DOHH2 (cell line): ENCODE measurements at regions not wholly inside any gene's neighbourhood (a gene's known extent, or its start where the extent isn't known, plus 50 kb on each side); places are given as distances from the start of the nearest gene placed in this dataset.

Source experiments
- H3F3A ChIP-seq: fragments of 200-600 bp; sonication (generic), shearing (Covaris generic); 2 replicates; pipeline ENCODE4 v1.6.0; 2016; ENCODE audit warnings: antibody characterized with exemption, mild to moderate bottlenecking; ENCODE audit not compliant: control insufficient read depth, insufficient read depth
- H3K27ac ChIP-seq: fragments of 200-600 bp; sonication (generic); 2 replicates; pipeline ENCODE4 v1.5.1; 2014; ENCODE audit warnings: low read depth, mild to moderate bottlenecking, low read length, moderate library complexity
- H3K27me3 ChIP-seq: fragments of 200-600 bp; sonication (generic); 2 replicates; pipeline ENCODE4 v1.6.1; 2014; ENCODE audit warnings: mild to moderate bottlenecking, low read length, mixed read lengths; ENCODE audit not compliant: control insufficient read depth
- H3K36me3 ChIP-seq: fragments of 200-600 bp; sonication (generic); 2 replicates; pipeline ENCODE4 v1.6.1; 2014; ENCODE audit warnings: mild to moderate bottlenecking, low read length, moderate library complexity, mixed read lengths; ENCODE audit not compliant: control insufficient read depth
- H3K4me1 ChIP-seq: fragments of 200-600 bp; sonication (generic); 2 replicates; pipeline ENCODE4 v1.6.1; 2014; ENCODE audit warnings: mild to moderate bottlenecking, low read length, mixed read lengths; ENCODE audit not compliant: control insufficient read depth
- H3K4me2 ChIP-seq: fragments of 200-600 bp; sonication (generic); 2 replicates; pipeline ENCODE4 v1.6.0; 2014; ENCODE audit warnings: mild to moderate bottlenecking, low read length, moderate library complexity
- H3K4me3 ChIP-seq: fragments of 200-600 bp; sonication (generic); 2 replicates; pipeline ENCODE4 v1.5.1; 2014; ENCODE audit warnings: mild to moderate bottlenecking, low read length, mixed read lengths
- H3K79me2 ChIP-seq: fragments of 200-600 bp; sonication (generic); 2 replicates; pipeline ENCODE4 v1.6.1; 2014; ENCODE audit warnings: mild to moderate bottlenecking, low read length, mixed read lengths; ENCODE audit not compliant: control insufficient read depth
- H3K9me2 ChIP-seq: fragments of 200-600 bp; sonication (generic); replicated peaks from 2 replicates; pipeline ENCODE4 v1.6.1; 2014; ENCODE audit warnings: mild to moderate bottlenecking, low read length, mixed read lengths; ENCODE audit not compliant: control insufficient read depth
- H3K9me3 ChIP-seq: fragments of 200-600 bp; sonication (generic); 2 replicates; pipeline ENCODE4 v1.6.1; 2014; ENCODE audit warnings: antibody characterized with exemption, low read length, mixed read lengths; ENCODE audit not compliant: control insufficient read depth, insufficient read depth
- H4K20me1 ChIP-seq: fragments of 200-600 bp; sonication (generic); 2 replicates; pipeline ENCODE4 v1.6.0; 2014; ENCODE audit warnings: low read depth, mild to moderate bottlenecking, antibody characterized with exemption, low read length, moderate library complexity; ENCODE audit not compliant: control insufficient read depth, insufficient read depth
- EZH2phosphoT487 ChIP-seq: fragments of 200-600 bp; sonication (generic); IDR thresholded peaks from 2 replicates; pipeline ENCODE4 v1.6.1; 2017; ENCODE audit warnings: borderline replicate concordance, mild to moderate bottlenecking, antibody characterized with exemption, low read length, moderate library complexity, mixed read lengths
- TF ChIP-seq, protein P1 (sequence below): fragments of 200-600 bp; sonication (generic); IDR thresholded peaks from one replicate; pipeline ENCODE4 v1.5.1; 2014; ENCODE audit warnings: antibody characterized with exemption, mild to moderate bottlenecking, low read depth, low read length; ENCODE audit not compliant: poor library complexity, severe bottlenecking

DNA sequence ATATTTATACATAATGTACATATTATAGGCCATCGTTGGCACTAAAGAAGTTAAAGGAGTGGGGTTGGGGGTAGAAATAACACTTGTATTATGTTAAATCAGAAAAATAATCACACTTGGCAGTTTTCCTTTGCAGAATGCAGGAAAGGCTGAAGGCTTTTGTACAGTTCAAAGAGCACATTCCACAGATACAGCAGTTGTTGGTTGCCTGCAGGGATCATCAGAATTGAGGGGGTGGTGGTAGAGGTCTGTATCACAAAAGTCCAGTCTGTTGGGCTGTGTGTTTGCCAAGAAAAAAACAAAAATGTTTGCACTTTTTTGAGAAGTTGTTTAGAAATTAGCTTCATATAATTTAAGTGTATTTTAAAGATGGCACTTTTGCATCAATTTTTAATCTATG, 231.8 kb upstream of the FOXP2 start:
- no peak overlapping the region for H3K4me3 ChIP-seq
- no peaks in the 10 kb centered on the region for H3K79me2 ChIP-seq
- no peak overlapping the region for H3K27ac ChIP-seq
- no peaks in the 10 kb centered on the region for H3K27me3 ChIP-seq
- H3K4me2 ChIP-seq, result no peak overlapping the region
- no peaks in the 10 kb centered on the region for H4K20me1 ChIP-seq
- H3K9me2 ChIP-seq, result no peaks in the 10 kb centered on the region
- no peaks in the 10 kb centered on the region for H3K36me3 ChIP-seq
- no peaks in the 10 kb centered on the region for H3K9me3 ChIP-seq
- no peaks in the 10 kb centered on the region for H3K4me1 ChIP-seq
- no peaks in the 10 kb centered on the region for H3F3A ChIP-seq
- TF ChIP-seq EZH2phosphoT487, result no peak
- TF ChIP-seq, protein P1, sequence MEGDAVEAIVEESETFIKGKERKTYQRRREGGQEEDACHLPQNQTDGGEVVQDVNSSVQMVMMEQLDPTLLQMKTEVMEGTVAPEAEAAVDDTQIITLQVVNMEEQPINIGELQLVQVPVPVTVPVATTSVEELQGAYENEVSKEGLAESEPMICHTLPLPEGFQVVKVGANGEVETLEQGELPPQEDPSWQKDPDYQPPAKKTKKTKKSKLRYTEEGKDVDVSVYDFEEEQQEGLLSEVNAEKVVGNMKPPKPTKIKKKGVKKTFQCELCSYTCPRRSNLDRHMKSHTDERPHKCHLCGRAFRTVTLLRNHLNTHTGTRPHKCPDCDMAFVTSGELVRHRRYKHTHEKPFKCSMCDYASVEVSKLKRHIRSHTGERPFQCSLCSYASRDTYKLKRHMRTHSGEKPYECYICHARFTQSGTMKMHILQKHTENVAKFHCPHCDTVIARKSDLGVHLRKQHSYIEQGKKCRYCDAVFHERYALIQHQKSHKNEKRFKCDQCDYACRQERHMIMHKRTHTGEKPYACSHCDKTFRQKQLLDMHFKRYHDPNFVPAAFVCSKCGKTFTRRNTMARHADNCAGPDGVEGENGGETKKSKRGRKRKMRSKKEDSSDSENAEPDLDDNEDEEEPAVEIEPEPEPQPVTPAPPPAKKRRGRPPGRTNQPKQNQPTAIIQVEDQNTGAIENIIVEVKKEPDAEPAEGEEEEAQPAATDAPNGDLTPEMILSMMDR, result no peak

DNA sequence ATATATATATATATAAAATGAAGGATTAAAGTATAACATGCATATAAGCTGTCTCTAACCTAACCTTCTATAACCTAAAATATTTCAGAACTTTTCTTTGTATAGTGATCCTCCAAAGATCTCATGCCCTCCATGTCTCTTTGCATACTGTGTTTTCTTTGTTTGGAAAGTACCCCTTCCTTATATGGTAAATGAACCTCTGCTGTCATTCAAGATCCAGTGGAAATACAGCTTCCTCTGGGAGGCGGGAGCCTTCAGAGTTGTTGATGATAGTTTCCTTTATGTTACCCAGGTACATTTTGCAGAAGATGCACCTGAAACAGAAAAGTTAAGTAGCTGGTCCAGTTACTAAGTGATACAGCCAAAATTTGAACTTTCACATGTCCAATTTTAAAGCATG, 233.3 kb upstream of the FOXP2 start:
- Histone ChIP-seq H3K36me3 (no peaks in the 10 kb centered on the region), H3K4me2 (no peak overlapping the region), H3K4me3 (no peak overlapping the region), H4K20me1 (no peaks in the 10 kb centered on the region), H3F3A (no peaks in the 10 kb centered on the region), H3K27me3 (no peaks in the 10 kb centered on the region), H3K79me2 (no peaks in the 10 kb centered on the region), H3K27ac (no peak overlapping the region), H3K4me1 (no peaks in the 10 kb centered on the region), H3K9me3 (no peaks in the 10 kb centered on the region), H3K9me2 (no peaks in the 10 kb centered on the region)
- no peak for TF ChIP-seq EZH2phosphoT487
- TF ChIP-seq, protein P1, result no peak

DNA sequence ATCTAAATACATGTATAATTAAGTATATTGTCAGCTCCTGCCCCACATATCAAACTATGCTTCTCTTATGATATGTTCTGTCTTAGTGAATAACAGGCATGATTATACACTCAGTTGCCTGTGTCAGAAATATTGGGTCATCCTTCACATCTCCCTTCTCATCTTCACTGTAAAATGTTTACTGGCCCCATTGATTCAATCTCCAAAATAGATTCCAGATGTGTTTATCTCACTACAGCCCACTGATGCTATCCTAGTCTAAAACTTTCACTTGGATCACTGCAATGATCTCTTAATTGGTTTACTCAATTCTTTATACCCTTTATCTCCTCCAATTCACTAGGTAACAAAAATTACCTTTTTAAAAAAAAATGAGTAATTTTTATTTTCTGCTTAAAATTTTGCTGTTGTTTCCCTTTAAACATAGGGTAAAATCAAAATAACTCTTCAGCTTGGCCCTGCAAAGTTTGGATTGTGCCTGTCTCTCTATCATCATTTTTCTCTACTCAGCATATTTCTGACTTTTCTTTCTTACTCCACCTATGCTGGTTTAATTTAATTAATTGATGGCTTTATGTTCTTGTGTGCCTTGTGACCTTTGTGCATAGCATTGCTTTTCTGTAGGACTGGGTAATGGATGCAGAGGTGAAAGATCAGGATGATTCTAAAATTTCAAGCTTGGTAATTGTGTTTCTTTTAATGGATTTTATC, 233.9 kb upstream of the FOXP2 start:
- no peak overlapping the region for H3K4me2 ChIP-seq
- H3F3A ChIP-seq, result no peaks in the 10 kb centered on the region
- no peak for TF ChIP-seq EZH2phosphoT487
- TF ChIP-seq, protein P1, result no peak
- H3K36me3 ChIP-seq, result no peaks in the 10 kb centered on the region
- no peaks in the 10 kb centered on the region for H3K9me2 ChIP-seq
- H3K4me3 ChIP-seq, result no peak overlapping the region
- H3K9me3 ChIP-seq, result no peaks in the 10 kb centered on the region
- H4K20me1 ChIP-seq, result no peaks in the 10 kb centered on the region
- no peak overlapping the region for H3K27ac ChIP-seq
- H3K27me3 ChIP-seq, result no peaks in the 10 kb centered on the region
- H3K79me2 ChIP-seq, result no peaks in the 10 kb centered on the region
- H3K4me1 ChIP-seq, result no peaks in the 10 kb centered on the region
